Stimulated activated CD4-positive, alpha-beta T cell treated with anti-CD3 and anti-CD28 coated beads, Interleukin-15, amount 100 ng/mL, for 24 hours (primary cell): ENCODE measurements at regions not wholly inside any gene's neighbourhood (a gene's known extent, or its start where the extent isn't known, plus 50 kb on each side); places are given as distances from the start of the nearest gene placed in this dataset.

Source experiments
- DNase-seq: peaks from one replicate; pipeline ENCODE4 v3.0.0-alpha.2; 2020

- no peak for DNase-seq
These were observed 56.7 kb upstream of the GUCA2B start for GRCh38 chr1:42096554-42096953.

DNA sequence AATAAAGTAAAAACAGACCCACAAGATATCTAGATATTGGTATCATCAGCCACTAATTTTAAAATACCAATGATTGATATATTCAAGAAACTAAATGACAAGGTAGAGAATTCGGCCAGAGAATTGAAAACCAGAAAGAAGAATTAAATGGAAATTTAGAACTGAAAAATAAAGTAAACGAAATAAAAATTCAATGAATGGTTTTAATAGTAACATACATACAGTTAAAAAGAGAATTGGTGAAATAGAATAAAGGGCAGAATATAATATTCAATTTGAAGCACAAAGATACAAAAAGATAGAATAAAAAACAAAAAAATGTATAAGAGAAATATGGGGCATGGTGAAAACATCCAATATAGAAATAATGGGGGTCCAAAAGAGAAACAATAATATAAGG is 64.0 kb upstream of the GUCA2B start:
- no peak for DNase-seq

DNA sequence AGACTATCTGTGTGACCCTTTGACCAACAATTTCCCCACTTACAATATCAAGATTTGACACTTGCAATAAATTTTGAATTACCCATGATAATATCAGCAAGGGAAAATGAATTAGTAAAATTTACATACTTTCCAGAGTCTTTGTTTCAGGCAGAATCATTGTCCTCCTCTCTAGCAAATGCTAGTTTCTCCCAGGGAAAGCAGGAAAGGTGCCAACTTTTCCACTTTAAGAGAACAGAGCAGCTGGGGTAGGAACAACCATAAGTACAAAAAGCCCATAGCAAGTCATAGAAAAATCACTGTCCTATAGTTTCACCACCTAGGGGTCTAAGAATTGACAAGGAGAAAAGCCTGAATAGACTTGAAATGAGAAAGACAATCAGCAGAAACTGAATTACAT is 67.1 kb upstream of the GUCA2B start:
- no peak for DNase-seq

GRCh38 chr1:42085596-42085995 is 67.6 kb upstream of the GUCA2B start:
- no peak for DNase-seq

DNA sequence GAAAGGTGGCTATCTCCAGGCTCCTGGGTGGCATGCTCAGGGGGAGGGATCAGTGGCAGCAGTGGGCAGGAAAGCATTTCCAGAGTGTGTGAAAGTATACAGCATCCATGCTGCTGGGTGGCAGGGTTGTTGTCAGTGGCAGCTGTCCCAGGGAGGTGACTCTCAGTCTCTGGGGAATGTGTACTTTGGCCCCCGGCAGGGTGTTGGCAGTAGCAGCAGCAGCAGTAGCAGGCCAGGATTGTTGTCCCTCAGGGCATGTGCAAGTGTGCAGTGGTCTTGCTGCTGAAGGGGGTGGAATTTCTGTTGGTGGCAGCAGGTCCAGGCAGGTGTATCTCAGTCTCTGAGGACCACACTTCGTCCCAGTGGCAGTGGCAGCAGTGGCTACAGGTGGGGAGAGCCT is 71.7 kb upstream of the GUCA2B start:
- no peak for DNase-seq

DNA sequence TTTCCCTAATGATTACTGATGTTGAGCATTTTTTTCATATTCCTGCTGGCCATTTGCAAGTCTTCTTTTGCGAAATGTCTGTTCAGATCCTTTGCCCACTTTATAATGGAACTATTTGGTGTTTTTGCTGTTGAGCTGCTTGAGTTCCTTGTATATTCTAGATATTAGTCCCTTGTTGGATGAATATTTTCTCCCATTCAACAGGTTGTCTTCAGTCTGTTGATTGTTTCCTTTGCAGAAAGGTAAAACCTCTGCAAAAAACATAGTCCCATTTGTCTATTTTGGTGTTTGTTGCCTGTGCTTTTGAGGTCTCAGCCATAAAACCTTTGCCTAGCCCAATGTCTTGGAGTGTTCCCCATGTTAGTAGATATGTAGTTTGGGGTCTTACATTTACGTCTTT is 78.0 kb upstream of the GUCA2B start:
- no peak for DNase-seq

DNA sequence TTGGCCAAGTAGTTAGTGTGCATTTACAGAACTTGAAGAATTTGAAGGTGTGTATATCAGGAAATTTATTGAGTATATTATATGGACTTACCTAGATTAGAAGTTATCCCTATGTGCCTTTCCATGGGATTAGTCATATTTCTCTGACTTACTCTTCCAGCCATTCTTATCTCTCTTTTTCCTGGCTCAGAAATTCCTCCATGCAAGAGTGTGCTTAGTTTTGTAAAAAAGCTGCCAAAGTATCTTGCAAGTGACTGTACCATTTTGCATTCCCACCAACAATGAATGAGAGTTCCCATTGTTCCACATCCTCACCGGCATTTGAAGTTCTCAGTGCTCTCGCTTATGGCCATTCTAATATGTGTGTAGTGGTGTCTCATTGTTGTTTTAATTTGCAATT is 82.2 kb upstream of the GUCA2B start:
- DNase-seq: no peak

GRCh38 chr1:42057800-42058199 is 95.4 kb upstream of the GUCA2B start:
- DNase-seq: no peak

GRCh38 chr1:42056460-42056859 is 96.8 kb upstream of the GUCA2B start:
- no peak for DNase-seq

GRCh38 chr1:42055061-42055460 is 98.1 kb upstream of the GUCA2B start:
- no peak for DNase-seq

- DNase-seq: no peak
These were observed 101.0 kb upstream of the GUCA2B start for GRCh38 chr1:42052072-42052699.

DNA sequence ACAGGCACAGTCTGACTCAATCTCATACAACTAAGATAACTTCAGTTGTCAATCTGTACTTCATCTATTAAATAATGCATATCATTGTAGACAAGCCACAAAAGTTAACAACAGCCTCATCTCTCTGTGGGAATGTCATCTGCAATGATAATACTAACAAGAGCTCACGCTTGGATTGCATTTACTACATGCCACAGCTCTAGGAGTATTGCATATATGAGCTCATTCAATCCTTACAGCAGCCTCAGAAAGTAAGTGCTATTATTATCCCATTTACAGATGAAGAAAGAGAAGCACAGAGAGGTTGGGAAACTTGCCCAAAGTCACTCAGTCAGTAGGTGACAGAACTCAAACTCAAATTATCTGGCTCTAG is 105.7 kb upstream of the GUCA2B start:
- DNase-seq: no peak

DNA sequence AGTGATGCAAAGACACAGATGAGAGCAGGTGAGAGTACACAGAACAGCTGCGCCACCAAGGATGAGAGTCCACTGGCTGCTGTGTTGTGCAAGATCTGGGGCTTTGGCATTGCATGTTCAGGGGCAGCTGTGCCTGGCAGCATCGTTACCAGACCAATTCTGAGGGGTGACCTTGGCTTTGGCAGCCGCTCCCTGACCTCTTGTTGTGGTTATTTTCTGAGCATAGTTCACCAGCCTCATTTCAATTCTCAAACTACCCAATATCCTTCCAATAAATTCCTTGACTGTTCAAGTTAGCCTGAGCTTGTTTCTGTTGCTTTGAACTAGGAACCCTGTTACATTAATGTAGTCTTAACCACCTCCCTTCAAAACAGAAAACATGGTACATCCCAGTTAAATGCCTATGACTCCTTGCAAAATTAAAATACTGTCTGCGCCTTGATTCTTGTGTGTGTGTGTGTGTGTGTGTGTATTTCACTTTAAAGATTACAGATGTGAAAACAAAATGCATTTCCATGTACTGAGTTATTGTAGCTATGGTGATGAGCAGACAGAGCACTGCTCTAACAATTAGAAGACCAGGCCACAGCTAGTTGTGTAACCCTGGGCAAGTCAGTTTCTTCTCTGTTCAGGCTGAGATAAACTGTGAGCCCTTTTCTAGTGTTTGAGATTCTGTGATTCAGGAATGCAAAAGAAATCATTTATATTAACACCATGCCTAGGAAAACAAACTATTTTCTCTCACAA is 106.3 kb upstream of the GUCA2B start:
- no peak for DNase-seq

DNA sequence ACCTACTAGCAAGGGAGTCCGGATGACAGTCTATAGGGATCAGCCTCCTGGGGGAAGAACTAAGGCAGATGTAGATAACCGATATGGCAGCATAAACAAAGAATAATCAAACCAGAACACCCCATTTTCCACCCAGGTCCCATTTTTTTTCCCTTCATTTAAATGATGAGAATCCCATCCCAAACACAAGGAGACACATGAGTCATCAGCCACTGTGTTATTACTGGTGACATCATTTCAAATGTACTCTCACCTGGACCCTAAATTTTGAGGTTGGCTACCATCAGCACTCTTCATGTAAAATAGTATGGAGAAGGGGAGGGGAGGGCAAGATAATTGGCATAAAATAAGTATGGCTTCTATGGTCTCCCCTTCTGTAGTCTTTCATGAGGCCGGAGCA is 108.9 kb upstream of the GUCA2B start:
- no peak for DNase-seq

DNA sequence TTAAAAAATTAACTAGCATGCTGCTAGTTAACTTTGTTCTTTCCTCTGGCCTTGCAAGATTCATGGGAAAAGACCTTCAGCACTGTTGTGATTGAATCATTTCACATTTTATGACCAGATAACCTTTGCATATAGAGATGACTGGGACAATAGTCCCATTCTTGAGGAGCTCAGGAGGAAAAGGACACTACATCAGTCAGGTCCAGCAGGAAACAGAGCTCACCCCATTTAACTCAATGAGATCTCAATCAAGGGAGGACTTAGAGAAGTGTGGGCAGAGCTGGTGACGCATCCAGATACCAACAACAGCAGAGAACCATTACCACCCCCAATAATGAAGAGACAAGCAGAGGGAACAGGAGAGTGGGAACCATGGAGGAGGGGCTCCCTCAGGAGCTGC is 109.4 kb upstream of the GUCA2B start:
- DNase-seq: no peak

GRCh38 chr1:42043182-42043581 is 110.0 kb upstream of the GUCA2B start:
- DNase-seq: no peak

- DNase-seq: no peak
These were observed 112.2 kb upstream of the GUCA2B start for GRCh38 chr1:42041031-42041430.

- no peak for DNase-seq
These were observed 113.1 kb upstream of the GUCA2B start for GRCh38 chr1:42040159-42040558.

DNA sequence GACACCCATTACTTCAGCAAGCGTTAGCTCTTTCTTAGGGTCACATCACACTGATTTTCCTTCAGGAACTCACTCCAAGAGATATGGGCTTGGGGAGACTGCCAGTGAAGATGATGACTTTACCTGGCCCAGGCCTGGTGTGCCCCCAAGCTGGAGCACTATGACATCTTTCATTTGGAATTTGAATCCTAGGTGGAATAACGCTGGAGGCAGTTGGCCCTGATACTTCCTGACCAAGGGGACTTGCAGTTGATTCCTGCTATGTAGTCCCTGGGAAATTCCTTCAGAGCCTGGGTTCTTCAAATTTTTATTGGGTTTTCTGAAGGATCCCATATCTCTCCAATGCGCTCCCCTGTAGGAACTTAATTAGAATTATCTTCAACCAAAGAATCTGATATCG is 114.9 kb upstream of the GUCA2B start:
- no peak for DNase-seq

DNA sequence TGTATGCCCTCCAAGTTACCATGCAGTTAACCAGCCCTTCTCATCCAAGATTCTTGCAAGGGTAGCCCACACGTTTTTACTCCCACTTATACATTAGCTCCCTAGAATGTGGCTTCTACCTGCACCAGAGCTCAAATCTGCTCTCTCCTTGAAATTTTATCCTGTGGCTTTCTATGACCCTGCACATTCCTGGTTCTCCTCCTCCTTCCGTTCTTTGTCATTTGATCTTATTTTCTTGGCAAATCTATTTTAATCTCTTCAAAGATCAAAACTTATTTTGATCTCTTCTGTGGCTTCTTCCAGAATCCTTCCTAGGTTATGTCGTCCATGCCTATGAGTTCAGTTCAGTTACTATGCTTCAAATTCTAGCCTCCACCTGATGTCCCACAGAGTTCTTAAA is 115.6 kb upstream of the GUCA2B start:
- DNase-seq: no peak

DNA sequence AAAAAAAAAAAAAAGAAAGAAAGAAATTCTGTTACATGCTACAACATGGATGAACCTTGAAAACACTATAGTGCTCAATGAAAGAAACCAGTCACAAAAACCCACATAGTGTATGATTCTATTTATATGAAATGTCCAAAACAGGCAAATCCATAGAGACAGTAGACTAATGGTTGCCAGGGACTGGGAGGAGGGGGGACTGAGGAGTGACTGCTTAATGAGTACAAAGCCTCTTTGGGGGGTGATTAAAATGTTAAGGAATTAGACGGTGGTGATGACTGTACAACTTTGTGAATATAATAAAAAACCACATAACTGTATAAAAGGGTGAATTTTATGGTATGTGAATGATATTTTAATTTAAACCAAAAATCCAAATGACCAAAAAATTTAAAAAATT is 116.0 kb upstream of the GUCA2B start:
- no peak for DNase-seq

DNA sequence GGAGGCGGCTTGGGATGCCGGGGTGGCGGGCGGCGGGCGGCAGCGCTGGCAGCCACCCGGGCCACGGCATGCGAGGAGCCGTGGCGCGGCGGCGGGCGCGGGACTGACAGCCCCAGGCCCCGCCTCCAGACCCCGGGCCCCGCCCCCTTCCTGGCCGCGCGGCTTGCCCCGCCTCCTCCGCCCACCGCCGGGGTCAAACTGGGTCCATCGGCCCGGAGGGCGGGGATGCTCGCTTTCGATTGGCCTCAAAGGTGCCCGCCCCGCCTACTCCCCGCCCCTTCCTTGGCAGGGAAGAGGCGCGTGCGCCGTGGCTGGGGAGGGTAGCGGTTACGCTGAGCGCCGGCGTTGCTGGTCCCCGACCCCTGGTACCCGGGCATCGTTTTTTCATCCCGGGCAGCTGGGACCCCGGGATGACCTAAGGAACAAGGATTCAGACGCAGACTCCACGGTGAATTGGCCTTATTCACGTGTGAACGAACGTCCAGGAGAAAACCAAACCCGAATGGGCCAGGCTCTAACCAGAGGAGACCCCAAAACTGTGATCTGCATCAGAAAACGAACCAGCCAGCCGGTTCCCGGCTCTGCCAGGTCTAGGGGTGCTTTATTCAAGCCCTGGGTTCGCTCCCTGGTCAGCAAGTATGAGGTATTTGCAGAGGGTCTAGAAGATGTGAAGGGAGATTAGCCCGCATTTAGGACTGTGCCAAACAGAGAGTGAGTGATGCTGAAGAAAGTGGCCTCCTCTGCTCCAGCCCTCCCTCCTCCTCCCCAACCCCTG is 117.2 kb upstream of the GUCA2B start:
- DNase-seq: peak; percentile 99

DNA sequence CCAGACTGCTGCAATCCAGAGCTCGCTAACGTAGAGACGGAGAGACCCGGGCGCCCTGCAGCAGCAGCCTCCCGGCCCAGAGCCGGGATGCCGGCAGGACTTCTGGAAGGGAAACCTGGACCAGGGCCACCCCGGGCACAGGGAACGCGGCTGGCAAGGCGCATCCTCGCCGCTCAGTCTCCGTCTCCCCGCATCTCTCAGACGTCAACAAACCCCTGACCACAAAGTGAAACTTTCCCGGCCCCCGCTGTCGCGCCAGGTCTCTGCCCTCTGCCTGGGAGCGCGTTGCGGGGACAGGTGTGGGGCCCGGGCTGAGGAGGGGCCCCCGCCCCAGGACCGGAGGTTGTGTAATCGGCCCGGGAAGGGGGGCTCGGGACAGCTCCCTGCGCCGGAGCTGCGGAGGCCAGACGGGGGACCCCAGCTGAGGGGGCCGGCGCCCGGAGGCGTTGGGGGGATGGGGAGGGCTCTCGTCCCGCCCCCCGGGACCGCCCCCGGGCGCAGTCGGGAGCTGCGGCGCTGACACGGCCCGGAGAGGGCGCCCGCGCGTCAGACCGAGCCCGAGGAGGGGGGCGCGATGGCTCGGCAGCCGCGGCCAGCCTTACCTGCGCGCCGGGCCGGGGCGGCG is 116.6 kb upstream of the HIVEP3 start:
- DNase-seq: peak; percentile 67

DNA sequence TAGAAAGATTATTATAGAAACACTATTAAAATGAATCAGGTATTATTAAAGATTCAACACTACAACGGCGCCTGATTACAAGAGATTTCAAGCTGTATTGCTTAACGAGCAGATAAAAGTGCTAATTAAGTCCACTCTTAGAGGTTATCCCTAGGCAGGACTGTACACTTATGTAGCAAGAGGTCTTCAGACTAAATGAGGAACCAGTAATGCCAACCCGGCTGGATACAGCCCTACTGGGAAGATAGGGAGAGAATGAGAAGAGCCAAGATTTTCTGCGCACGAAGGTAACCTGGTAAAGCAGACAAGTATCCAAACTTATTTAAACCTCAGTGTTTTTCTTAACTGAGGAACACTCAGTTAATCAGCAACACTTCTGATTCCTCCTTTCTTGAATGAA is 115.7 kb upstream of the HIVEP3 start:
- DNase-seq: no peak
